GM20000 (cell line): ENCODE measurements at regions not wholly inside any gene's neighbourhood (a gene's known extent, or its start where the extent isn't known, plus 50 kb on each side); places are given as distances from the start of the nearest gene placed in this dataset.

ENCODE experiments used
- DNase-seq: peaks from one replicate; pipeline ENCODE4 v3.0.0; 2012; ENCODE audit warnings: low spot score
- CTCF ChIP-seq: IDR thresholded peaks from 2 replicates; pipeline ENCODE4 v1.5.1; 2012; ENCODE audit warnings: mild to moderate bottlenecking, control low read depth; ENCODE audit errors: extremely low read depth, missing control alignments

- DNase-seq = no peak
- TF ChIP-seq CTCF = no peak
These were observed 96.9 kb upstream of the RTL6 start for GRCh38 chr22:44594951-44595350.

- no peak for TF ChIP-seq CTCF
- no peak for DNase-seq
These were observed 94.8 kb upstream of the RTL6 start for GRCh38 chr22:44592824-44593148.

- no peak for TF ChIP-seq CTCF
- DNase-seq = no peak
These were observed 94.2 kb upstream of the RTL6 start for GRCh38 chr22:44592126-44592823.

GRCh38 chr22:44591146-44591790 lies 93.2 kb upstream of the RTL6 start:
- no peak for DNase-seq
- TF ChIP-seq CTCF = no peak

- DNase-seq = no peak
- TF ChIP-seq CTCF = no peak
These were observed 92.3 kb upstream of the RTL6 start for GRCh38 chr22:44590291-44590690.

GRCh38 chr22:44589831-44590230 lies 91.8 kb upstream of the RTL6 start:
- no peak for DNase-seq
- TF ChIP-seq CTCF = no peak

- no peak for DNase-seq
- no peak for TF ChIP-seq CTCF
These were observed 90.3 kb upstream of the RTL6 start for GRCh38 chr22:44588348-44588747.
